Heart left ventricle (tissue), 16 donors: ENCODE measurements at regions not wholly inside any gene's neighbourhood (a gene's known extent, or its start where the extent isn't known, plus 50 kb on each side); places are given as distances from the start of the nearest gene placed in this dataset.
A peak's percentile ranks its signal among the peaks of the same experiment; 100 is the strongest.

Experiments used
- ATAC-seq, 4 donors: fragments of 200-7000 bp; cut with Tn5 transposase; one replicate each; pipeline ENCODE4 v1.9.1; 2020 to 2022; ENCODE audit warnings: moderate library complexity in 4 of 4, mild to moderate bottlenecking in 3 of 4, moderate number of reproducible peaks in 1 of 4
- DNase-seq, 5 donors: peaks; one replicate each; pipeline ENCODE4 v3.0.0-alpha.2; 2020
- H3K27ac ChIP-seq, 12 donors: fragments of 200-600 bp; sonication (generic) in 4 of 12; one replicate each; pipeline versions ENCODE4 v1.5.0 to v1.8.0; 2016 to 2022; ENCODE audit warnings: mild to moderate bottlenecking in 2 of 12
- H3K27me3 ChIP-seq, 9 donors: fragments of 200-600 bp; sonication (generic) in 2 of 9; one replicate each; pipeline versions ENCODE4 v1.5.1 to v1.8.0; 2016 to 2022; ENCODE audit warnings: mild to moderate bottlenecking in 3 of 9
- H3K36me3 ChIP-seq, 9 donors: fragments of 200-600 bp; sonication (generic) in 2 of 9; one replicate each; pipeline versions ENCODE4 v1.5.0 to v1.8.0; 2018 to 2022; ENCODE audit warnings: mild to moderate bottlenecking in 2 of 9
- H3K4me1 ChIP-seq, 12 donors: fragments of 200-600 bp; sonication (generic) in 4 of 12; one replicate each; pipeline versions ENCODE4 v1.5.0 to v1.8.0; 2016 to 2022; ENCODE audit warnings: mild to moderate bottlenecking in 3 of 12
- H3K4me3 ChIP-seq, 12 donors: fragments of 200-600 bp; sonication (generic) in 4 of 12; one replicate each; pipeline versions ENCODE4 v1.5.0 to v1.8.0; 2017 to 2022; ENCODE audit warnings: mild to moderate bottlenecking in 9 of 12, moderate library complexity in 4 of 12
- H3K9me3 ChIP-seq, 12 donors: fragments of 200-600 bp; sonication (generic) in 4 of 12; one replicate each; pipeline versions ENCODE4 v1.5.0 to v1.8.0; 2016 to 2022; ENCODE audit warnings: mild to moderate bottlenecking in 1 of 12
- CTCF ChIP-seq, 12 donors: fragments of 200-600 bp; sonication (generic) in 4 of 12; IDR thresholded peaks; one replicate each; pipeline versions ENCODE4 v1.5.0 to v1.8.0; 2018 to 2022; ENCODE audit warnings: antibody characterized with exemption in 12 of 12, mild to moderate bottlenecking in 5 of 12
- POLR2A ChIP-seq, 2 donors: fragments of 450-650 bp; IDR thresholded peaks; one replicate each; pipeline ENCODE4 v1.6.1; 2017; ENCODE audit warnings: antibody characterized with exemption in 2 of 2, mild to moderate bottlenecking in 2 of 2, moderate library complexity in 2 of 2
- WGBS, 4 donors: extraction: QIAGEN DNeasy Blood & Tissue Kit in 2 of 4; methylation state at CpG; one replicate each; pipeline versions ENCODE4 v1.1.5 to v1.1.7; 2013 to 2018; 5-methylcytosine and 5-hydroxymethylcytosine counted together
- intact Hi-C, 10 donors: fragments of 100-400 bp; cut with DNase I; formaldehyde crosslinking; loops; one replicate each; pipeline versions ENCODE4 v1.11.1 to v1.14.2; 2022
- donor health status: ischemic (EF 13 %, LVEDD 7.1; RV severe dilation, severe dysfunction).
- donor health status: healthy with polysubstance abuse.
- donor health status: DM: no; HTN: yes; CAD: no.
- donor health status: DM: no; HTN: no; CAD: no.
- donor health status: ischemic (EF 25% LVEDD 6.9; RV normal size, moderate dysfunction).
- donor health status: ischemic (EF 25% LVEDD 5.7; RV mildly dilated, moderate dysfunction).
- donor health status: healthy.
- donor health status: DM: yes; HTN: yes; CAD: no.
- donor health status: ischemic (EF 35%, LVEDD 5.7; RV mildly dilated, moderate dysfunction).
- donor health status: nonischemic (EF 11% LVEDD 7.7; RV severe dilation, severe dysfunction).
- donor health status: DM: yes; HTN: yes; CAD: no.
- donor health status: PGD.
- donor health status: ischemic (EF 29% LVEDD 5.4; RV normal size, mild dysfunction).
- donor health status: nonischemic (EF 23%, LVEDD 6.1; RV moderate dilation, normal function).

DNA sequence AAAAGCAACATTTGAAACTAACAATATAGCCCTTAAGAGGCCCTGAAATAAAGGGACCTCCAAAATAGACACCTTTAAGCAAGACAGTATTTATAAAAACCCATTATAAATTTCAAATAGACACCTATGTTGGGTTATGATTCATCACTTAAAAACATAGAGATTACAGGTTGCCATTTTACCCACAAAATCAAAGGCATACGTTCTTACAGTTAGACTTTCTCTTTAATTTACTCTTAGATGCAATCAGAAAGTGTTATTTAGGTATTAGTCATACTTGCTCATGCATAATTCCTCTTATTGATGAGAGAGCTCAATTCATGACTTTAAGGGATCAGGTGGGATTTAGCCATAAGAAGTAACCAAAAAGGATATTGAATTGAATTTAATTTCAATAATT lies 51.5 kb upstream of the TMEM200A start:
- intact Hi-C loops, result no loop called here
- Histone ChIP-seq H3K36me3 (no peaks in the 10 kb centered on the region), H3K4me3 (no peak overlapping the region), H3K27me3 (peaks cover 0 to 6% (median 0%) of the 10 kb centered on the region in 9 donors), H3K27ac (no peak overlapping the region), H3K9me3 (no peaks in the 10 kb centered on the region), H3K4me1 (no peaks in the 10 kb centered on the region)
- 60 to 74% (median 65%) methylated on average over 1 of the region's 1 CpG for WGBS, 4 donors
- no peak for TF ChIP-seq POLR2A (IDR thresholded peaks at IDR 0.05)
- no peak for TF ChIP-seq CTCF (IDR thresholded peaks at IDR 0.05)
- ATAC-seq (no peak), DNase-seq (no peak)

- DNase-seq, result no peak
- no peaks in the 10 kb centered on the region for H3K9me3 ChIP-seq
- no peak overlapping the region for H3K4me3 ChIP-seq
- ATAC-seq, result no peak
- intact Hi-C loops, result no loop called here
- peak in 1 of 12 donors; percentile 7 for TF ChIP-seq CTCF (IDR thresholded peaks at IDR 0.05)
- TF ChIP-seq POLR2A (IDR thresholded peaks at IDR 0.05), result no peak
- peaks cover 0 to 6% (median 0%) of the 10 kb centered on the region in 9 donors for H3K27me3 ChIP-seq
- H3K4me1 ChIP-seq, result no peaks in the 10 kb centered on the region
- H3K27ac ChIP-seq, result no peak overlapping the region
- 49 to 75% (median 62%) methylated on average over 4 of the region's 4 CpGs for WGBS, 4 donors
- H3K36me3 ChIP-seq, result no peaks in the 10 kb centered on the region
Measured at GRCh38 chr6:130313206-130313605, 52.6 kb upstream of the TMEM200A start.

DNA sequence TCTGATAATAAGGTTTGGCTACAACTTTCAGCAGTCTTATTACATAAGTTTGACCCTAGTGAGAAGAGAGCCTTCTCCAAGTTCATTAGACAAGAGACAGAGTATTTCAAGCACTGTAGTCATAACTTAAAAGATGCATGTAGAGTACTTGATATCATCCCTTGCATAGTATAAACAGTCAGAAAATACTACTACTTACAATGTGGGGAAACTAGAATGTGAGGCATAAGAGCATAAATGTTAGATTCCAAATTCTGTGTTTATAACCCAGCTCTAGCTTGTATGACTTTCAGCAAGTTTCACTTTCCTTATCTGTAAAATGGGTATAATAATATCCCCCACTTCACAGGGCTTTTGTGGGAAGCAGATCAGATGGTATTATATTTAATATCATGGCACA lies 56.8 kb upstream of the TMEM200A start:
- Histone ChIP-seq H3K4me1 (no peaks in the 10 kb centered on the region), H3K9me3 (peaks cover 0 to 3% (median 0%) of the 10 kb centered on the region in 12 donors), H3K27me3 (no peaks in the 10 kb centered on the region), H3K36me3 (no peaks in the 10 kb centered on the region), H3K27ac (no peak overlapping the region), H3K4me3 (no peak overlapping the region)
- intact Hi-C loops, result no loop called here
- TF ChIP-seq POLR2A (IDR thresholded peaks at IDR 0.05) (no peak), CTCF (IDR thresholded peaks at IDR 0.05) (no peak)
- no peak for DNase-seq
- ATAC-seq, result no peak

DNA sequence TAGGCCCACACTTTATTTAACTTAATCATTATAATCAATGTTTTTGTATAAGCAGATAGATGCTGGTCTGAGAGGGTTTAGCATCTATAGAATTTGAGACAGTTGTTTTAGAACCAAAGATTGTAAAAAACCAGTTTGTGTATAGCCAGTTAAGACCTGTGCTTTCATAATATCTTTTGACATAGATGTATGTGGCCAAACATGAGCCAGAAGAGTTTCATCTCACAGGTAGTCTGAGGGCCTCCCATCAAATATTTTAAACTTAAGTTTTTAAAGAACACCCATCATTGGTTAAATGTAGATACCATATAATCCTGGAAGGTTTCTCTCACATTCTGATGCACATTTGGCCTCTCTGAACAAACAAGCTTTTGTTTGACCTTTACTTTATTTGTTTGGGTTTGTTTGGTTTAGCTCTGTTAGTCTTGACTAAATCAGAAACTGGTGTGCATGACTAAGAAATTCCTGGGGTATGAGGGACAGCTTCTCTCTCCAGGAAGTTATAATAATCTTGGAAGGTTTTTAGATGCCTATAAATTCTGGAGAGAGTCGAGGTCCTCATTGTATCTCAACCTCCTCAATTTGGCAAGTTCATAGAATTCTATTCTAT lies 58.0 kb upstream of the TMEM200A start:
- Histone ChIP-seq H3K4me1 (no peaks in the 10 kb centered on the region), H3K9me3 (peaks cover 0 to 3% (median 0%) of the 10 kb centered on the region in 12 donors), H3K27ac (no peak overlapping the region), H3K27me3 (no peaks in the 10 kb centered on the region), H3K36me3 (no peaks in the 10 kb centered on the region), H3K4me3 (no peak overlapping the region)
- TF ChIP-seq CTCF (IDR thresholded peaks at IDR 0.05) (no peak), POLR2A (IDR thresholded peaks at IDR 0.05) (no peak)
- DNase-seq (no peak), ATAC-seq (no peak)
- WGBS, 4 donors, result 19 to 63% (median 40%) methylated on average over 1 of the region's 1 CpG
- intact Hi-C loops, result no loop called here
